ENCODE measurements at regions not wholly inside any gene's neighbourhood (a gene's known extent, or its start where the extent isn't known, plus 50 kb on each side); places are given as distances from the start of the nearest gene placed in this dataset.
A peak's percentile ranks its signal among the peaks of the same experiment; 100 is the strongest.

DNA sequence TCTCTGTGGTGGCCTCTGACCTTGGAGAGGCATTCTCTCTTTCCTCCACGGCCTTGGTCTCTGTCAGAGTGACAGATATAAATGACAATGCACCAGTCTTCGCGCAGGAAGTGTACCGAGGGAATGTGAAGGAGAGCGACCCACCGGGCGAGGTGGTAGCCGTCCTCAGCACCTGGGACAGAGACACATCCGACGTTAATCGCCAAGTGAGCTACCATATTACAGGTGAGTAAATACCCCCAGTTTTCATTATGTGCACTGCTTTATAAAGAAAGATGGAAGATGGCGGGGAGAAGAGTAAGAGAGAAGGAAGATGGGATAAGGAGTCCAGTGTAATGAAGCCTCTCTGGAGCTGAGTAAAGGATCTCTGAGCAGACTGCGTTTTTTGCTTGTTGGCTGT lies 167.8 kb upstream of the MTNR1B start:
- Mint-ChIP-seq H3K9me3 (peaks cover 0 to 5% (median 0%) of the 10 kb centered on the region in 3 donors), H3K36me3 (no peaks in the 10 kb centered on the region), H3K27me3 (no peaks in the 10 kb centered on the region), H3K4me1 (no peaks in the 10 kb centered on the region), H3K4me3 (no peak overlapping the region), H3K27ac (no peak overlapping the region)

- no peaks in the 10 kb centered on the region for H3K4me1 Mint-ChIP-seq
- H3K9me3 Mint-ChIP-seq, result peaks cover 0 to 4% (median 0%) of the 10 kb centered on the region in 3 donors
- H3K27me3 Mint-ChIP-seq, result no peaks in the 10 kb centered on the region
- no peaks in the 10 kb centered on the region for H3K36me3 Mint-ChIP-seq
- H3K4me3 Mint-ChIP-seq, result no peak overlapping the region
- no peak overlapping the region for H3K27ac Mint-ChIP-seq
Observed at GRCh38 chr11:92802644-92803043, 166.8 kb upstream of the MTNR1B start.

DNA sequence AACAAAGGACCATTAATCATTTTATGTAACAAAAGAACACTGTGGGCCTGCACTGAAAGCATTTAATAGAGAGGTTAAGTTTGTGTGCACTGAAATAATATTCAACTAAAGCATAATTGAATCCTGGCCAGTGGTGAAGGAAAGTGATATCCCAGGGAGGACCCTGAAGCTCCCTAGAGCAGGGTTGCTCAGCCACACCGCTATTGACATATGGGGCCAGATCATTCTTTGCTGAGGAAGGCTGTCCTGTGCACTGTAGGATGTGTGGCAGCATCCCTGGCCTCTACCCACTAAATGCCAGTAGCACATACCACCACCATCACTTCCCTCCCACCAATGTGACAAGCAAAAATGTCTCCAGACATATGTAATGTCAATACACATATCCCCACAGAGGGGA lies 166.1 kb upstream of the MTNR1B start:
- no peaks in the 10 kb centered on the region for H3K36me3 Mint-ChIP-seq
- no peak overlapping the region for H3K4me3 Mint-ChIP-seq
- no peak overlapping the region for H3K27ac Mint-ChIP-seq
- peaks cover 0 to 3% (median 0%) of the 10 kb centered on the region in 3 donors for H3K9me3 Mint-ChIP-seq
- no peaks in the 10 kb centered on the region for H3K4me1 Mint-ChIP-seq
- H3K27me3 Mint-ChIP-seq, result no peaks in the 10 kb centered on the region

- no peaks in the 10 kb centered on the region for H3K4me1 Mint-ChIP-seq
- peaks cover 0 to 3% (median 0%) of the 10 kb centered on the region in 3 donors for H3K9me3 Mint-ChIP-seq
- no peak overlapping the region for H3K4me3 Mint-ChIP-seq
- no peaks in the 10 kb centered on the region for H3K27me3 Mint-ChIP-seq
- no peaks in the 10 kb centered on the region for H3K36me3 Mint-ChIP-seq
- no peak overlapping the region for H3K27ac Mint-ChIP-seq
Observed at GRCh38 chr11:92804388-92804966, 165.0 kb upstream of the MTNR1B start.

GRCh38 chr11:92808022-92808421 lies 161.4 kb upstream of the MTNR1B start:
- Mint-ChIP-seq H3K4me1 (no peaks in the 10 kb centered on the region), H3K36me3 (no peaks in the 10 kb centered on the region), H3K4me3 (no peak overlapping the region), H3K9me3 (peaks cover 0 to 3% (median 0%) of the 10 kb centered on the region in 3 donors), H3K27ac (no peak overlapping the region), H3K27me3 (no peaks in the 10 kb centered on the region)

DNA sequence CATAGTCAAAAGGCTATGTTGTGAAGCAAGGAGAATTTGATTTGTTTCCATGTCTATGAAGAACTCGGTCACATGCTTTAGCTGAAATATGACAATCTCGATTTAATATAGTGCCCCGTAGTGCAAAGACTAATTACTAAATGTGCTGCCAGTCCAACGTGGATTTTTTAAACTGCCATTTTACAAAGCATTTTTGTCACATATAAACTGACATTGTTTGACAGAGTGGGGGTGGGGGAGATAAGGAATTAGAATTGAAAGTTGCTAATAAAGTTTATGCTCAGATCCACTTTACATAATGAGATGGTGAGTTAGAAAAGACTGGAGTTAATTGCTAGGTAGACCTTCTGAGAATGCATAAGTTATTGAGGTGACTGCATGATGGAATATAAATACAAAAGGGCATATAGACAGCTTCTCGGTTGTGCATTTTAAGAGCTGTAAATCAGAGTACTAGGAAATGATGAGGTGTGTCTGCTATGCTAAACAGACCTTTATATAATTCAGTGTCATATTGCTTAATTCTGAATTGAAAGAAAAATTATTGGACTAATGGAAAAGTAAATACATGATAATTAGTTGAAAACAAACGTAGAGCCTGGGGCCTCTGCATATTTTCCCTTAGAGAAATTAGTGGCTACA lies 158.9 kb upstream of the MTNR1B start:
- no peak overlapping the region for H3K27ac Mint-ChIP-seq
- peaks cover 0 to 3% (median 3%) of the 10 kb centered on the region in 3 donors for H3K9me3 Mint-ChIP-seq
- H3K4me1 Mint-ChIP-seq, result no peaks in the 10 kb centered on the region
- H3K27me3 Mint-ChIP-seq, result no peaks in the 10 kb centered on the region
- no peak overlapping the region for H3K4me3 Mint-ChIP-seq
- H3K36me3 Mint-ChIP-seq, result no peaks in the 10 kb centered on the region

DNA sequence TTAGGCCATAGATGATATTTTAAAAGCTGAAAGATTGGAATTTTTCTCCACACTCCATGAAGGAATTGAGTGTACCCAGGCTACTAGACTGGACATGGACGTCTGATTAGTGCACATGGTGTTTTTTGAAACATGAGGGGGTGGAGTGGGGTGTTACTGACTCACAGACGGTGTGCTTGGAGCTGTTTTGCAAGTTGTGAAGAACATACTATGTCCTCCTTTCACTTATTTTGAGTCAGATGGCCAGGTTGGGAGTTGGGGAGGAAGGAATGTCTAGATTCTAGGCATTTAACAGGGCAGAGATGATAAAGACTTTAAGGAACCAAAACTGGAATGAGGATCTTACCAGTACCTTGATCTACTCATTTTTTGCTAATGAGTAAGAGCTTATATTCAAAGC lies 158.1 kb upstream of the MTNR1B start:
- no peak overlapping the region for H3K27ac Mint-ChIP-seq
- no peaks in the 10 kb centered on the region for H3K27me3 Mint-ChIP-seq
- no peaks in the 10 kb centered on the region for H3K36me3 Mint-ChIP-seq
- peaks cover 0 to 6% (median 3%) of the 10 kb centered on the region in 3 donors for H3K9me3 Mint-ChIP-seq
- no peak overlapping the region for H3K4me3 Mint-ChIP-seq
- H3K4me1 Mint-ChIP-seq, result no peaks in the 10 kb centered on the region

GRCh38 chr11:92812841-92813240 lies 156.6 kb upstream of the MTNR1B start:
- H3K36me3 Mint-ChIP-seq, result no peaks in the 10 kb centered on the region
- H3K27me3 Mint-ChIP-seq, result no peaks in the 10 kb centered on the region
- H3K9me3 Mint-ChIP-seq, result peaks cover 0 to 6% (median 3%) of the 10 kb centered on the region in 3 donors
- no peak overlapping the region for H3K4me3 Mint-ChIP-seq
- no peaks in the 10 kb centered on the region for H3K4me1 Mint-ChIP-seq
- H3K27ac Mint-ChIP-seq, result no peak overlapping the region

DNA sequence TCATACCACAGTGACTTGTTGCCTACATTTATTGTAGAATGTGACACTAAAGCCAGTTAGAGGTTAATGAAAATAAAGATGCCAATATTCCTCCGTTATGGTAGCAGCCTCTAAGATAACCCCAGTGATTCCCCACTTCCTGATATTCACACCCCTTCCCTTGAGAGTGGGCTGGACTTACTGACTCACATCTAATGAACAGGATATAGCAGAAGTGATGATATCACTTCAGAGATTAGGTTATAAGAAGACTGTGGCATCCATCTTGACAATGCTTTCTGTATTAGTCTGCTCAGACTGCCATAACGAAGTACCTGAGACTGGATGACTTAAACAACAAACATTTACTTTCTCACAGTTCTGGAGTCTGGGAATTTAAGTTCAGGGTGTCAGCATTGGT lies 149.6 kb upstream of the MTNR1B start:
- Mint-ChIP-seq H3K9me3 (peaks cover 0 to 4% (median 3%) of the 10 kb centered on the region in 3 donors), H3K27ac (peak overlapping the region in 1 of 3 donors; percentile 60)

GRCh38 chr11:92820860-92821259 lies 148.6 kb upstream of the MTNR1B start:
- no peaks in the 10 kb centered on the region for H3K27me3 Mint-ChIP-seq
- no peaks in the 10 kb centered on the region for H3K36me3 Mint-ChIP-seq
- peaks cover 0 to 2% (median 2%) of the 10 kb centered on the region in 3 donors for H3K9me3 Mint-ChIP-seq
- H3K4me3 Mint-ChIP-seq, result no peak overlapping the region
- H3K27ac Mint-ChIP-seq, result no peak overlapping the region
- no peaks in the 10 kb centered on the region for H3K4me1 Mint-ChIP-seq

More for the DNA sequence above, 149.6 kb upstream of the MTNR1B start:
- Mint-ChIP-seq H3K36me3 (no peaks in the 10 kb centered on the region), H3K4me1 (no peaks in the 10 kb centered on the region), H3K4me3 (no peak overlapping the region), H3K27me3 (no peaks in the 10 kb centered on the region)

- Mint-ChIP-seq H3K4me1 (no peaks in the 10 kb centered on the region), H3K27ac (no peak overlapping the region)
Observed at GRCh38 chr11:92822410-92822809, 147.0 kb upstream of the MTNR1B start.

DNA sequence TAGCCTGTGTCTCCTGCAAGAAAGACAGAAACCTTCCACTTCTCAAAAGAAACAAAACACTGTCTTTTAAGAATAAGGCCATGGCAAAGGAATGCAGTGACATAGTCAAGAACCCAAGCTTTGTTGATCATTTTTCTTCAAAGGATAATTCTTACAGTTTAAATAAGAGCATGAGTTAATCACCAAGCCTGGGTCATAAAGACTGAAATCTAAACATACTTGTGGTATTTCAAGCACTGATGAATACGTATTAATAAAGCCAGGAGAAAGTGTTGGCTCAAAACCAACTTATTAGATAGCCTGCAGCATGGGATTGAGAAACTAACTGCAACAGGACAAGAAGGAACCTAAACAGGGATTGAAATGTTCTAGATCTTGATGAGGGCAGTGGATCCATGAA lies 143.3 kb upstream of the MTNR1B start:
- Mint-ChIP-seq H3K27ac (no peak overlapping the region), H3K4me3 (no peak overlapping the region), H3K27me3 (no peaks in the 10 kb centered on the region), H3K36me3 (no peaks in the 10 kb centered on the region), H3K9me3 (no peaks in the 10 kb centered on the region), H3K4me1 (no peaks in the 10 kb centered on the region)

More at GRCh38 chr11:92822410-92822809, 147.0 kb upstream of the MTNR1B start:
- H3K9me3 Mint-ChIP-seq, result peaks cover 0 to 2% (median 2%) of the 10 kb centered on the region in 3 donors
- no peak overlapping the region for H3K4me3 Mint-ChIP-seq
- H3K27me3 Mint-ChIP-seq, result no peaks in the 10 kb centered on the region
- H3K36me3 Mint-ChIP-seq, result no peaks in the 10 kb centered on the region

DNA sequence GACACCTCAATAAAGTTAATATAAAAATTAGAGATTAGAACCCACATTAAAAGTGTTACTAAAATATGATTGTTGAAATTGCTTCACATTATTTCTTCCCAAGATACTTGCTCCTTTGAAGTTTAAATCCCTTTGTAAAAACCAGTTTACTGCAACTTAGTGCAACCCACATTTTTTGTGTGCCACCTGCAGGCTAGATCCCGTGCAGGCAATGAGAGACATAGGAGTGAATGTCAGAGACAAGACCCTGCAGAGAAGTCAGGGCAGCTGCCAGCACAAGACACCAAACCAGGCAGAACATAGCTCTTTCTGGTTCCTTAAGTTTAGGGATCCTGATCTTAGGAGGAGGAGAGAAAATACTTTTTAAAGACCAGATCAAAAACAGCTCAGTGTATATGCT lies 142.8 kb upstream of the MTNR1B start:
- Mint-ChIP-seq H3K36me3 (no peaks in the 10 kb centered on the region), H3K27ac (no peak overlapping the region), H3K4me3 (no peak overlapping the region), H3K27me3 (no peaks in the 10 kb centered on the region), H3K9me3 (no peaks in the 10 kb centered on the region), H3K4me1 (no peaks in the 10 kb centered on the region)

- no peak overlapping the region for H3K27ac Mint-ChIP-seq
- H3K4me3 Mint-ChIP-seq, result no peak overlapping the region
- peaks cover 0 to 2% (median 0%) of the 10 kb centered on the region in 3 donors for H3K9me3 Mint-ChIP-seq
- H3K4me1 Mint-ChIP-seq, result no peaks in the 10 kb centered on the region
- H3K27me3 Mint-ChIP-seq, result no peaks in the 10 kb centered on the region
- H3K36me3 Mint-ChIP-seq, result no peaks in the 10 kb centered on the region
Observed at GRCh38 chr11:92827132-92827531, 142.3 kb upstream of the MTNR1B start.

DNA sequence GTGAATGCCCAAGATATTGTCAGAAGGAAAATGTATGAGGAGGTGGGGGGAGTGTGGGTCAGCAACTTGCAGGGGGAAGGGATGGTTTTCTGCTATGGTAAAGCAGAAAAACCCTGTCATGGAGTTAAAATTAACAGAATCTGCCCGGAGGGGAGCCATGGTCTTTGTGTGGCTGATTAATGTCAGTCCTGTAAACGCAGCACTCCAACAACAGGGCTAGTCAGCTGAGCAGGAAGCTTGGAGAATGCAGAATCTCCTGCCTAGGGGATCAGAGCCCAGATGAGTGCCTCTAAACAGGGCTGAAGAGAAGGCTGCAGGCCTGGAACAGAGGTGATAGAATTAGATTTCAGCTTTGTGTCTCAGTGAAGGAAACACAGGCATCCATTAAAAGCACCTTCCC lies 140.9 kb upstream of the MTNR1B start:
- Mint-ChIP-seq H3K9me3 (peaks cover 0 to 2% (median 0%) of the 10 kb centered on the region in 3 donors), H3K4me1 (no peaks in the 10 kb centered on the region), H3K27ac (no peak overlapping the region), H3K36me3 (no peaks in the 10 kb centered on the region), H3K4me3 (no peak overlapping the region), H3K27me3 (no peaks in the 10 kb centered on the region)

DNA sequence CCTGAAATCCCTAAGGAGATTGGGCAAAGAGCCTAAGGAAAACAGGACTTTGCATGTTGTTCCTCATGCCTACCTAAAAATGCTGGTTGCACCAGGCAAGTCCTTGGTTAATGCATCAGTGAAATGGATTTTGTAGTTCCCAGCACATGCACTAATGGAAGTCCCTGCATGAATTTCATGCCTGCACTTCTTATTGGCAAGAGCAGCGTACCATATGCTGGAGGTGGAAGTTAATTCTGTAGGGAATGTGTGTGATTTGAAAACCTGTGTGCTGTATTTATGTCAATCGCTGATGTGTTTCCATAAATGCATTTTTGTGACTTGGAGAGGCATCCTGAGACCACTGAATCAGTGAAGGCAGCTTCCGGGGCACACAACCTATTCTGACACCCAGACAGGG lies 140.3 kb upstream of the MTNR1B start:
- H3K36me3 Mint-ChIP-seq, result no peaks in the 10 kb centered on the region
- no peaks in the 10 kb centered on the region for H3K4me1 Mint-ChIP-seq
- H3K4me3 Mint-ChIP-seq, result no peak overlapping the region
- no peaks in the 10 kb centered on the region for H3K27me3 Mint-ChIP-seq
- no peak overlapping the region for H3K27ac Mint-ChIP-seq
- peaks cover 0 to 2% (median 0%) of the 10 kb centered on the region in 3 donors for H3K9me3 Mint-ChIP-seq
